HG03280 (cell line): ENCODE measurements at regions not wholly inside any gene's neighbourhood (a gene's known extent, or its start where the extent isn't known, plus 50 kb on each side); places are given as distances from the start of the nearest gene placed in this dataset.

Source experiments
- ATAC-seq: cut with Tn5 transposase; IDR thresholded peaks from one replicate; pipeline ENCODE4 v1.9.1; 2021; ENCODE audit warnings: mild to moderate bottlenecking, moderate library complexity; ENCODE audit not compliant: unreplicated experiment

GRCh38 chr21:35663856-35664606 is 396.3 kb downstream of the SETD4 start:
- ATAC-seq, result no peak

GRCh38 chr21:35658242-35658641 is 402.1 kb downstream of the SETD4 start:
- no peak for ATAC-seq

GRCh38 chr21:35652872-35653271 is 407.5 kb downstream of the SETD4 start:
- no peak for ATAC-seq

- ATAC-seq, result no peak
These were observed 408.1 kb downstream of the SETD4 start for GRCh38 chr21:35652196-35652595.

GRCh38 chr21:35651196-35651595 is 409.1 kb downstream of the SETD4 start:
- no peak for ATAC-seq

GRCh38 chr21:35649186-35649585 is 411.1 kb downstream of the SETD4 start:
- no peak for ATAC-seq

- ATAC-seq, result no peak
These were observed 411.8 kb downstream of the SETD4 start for GRCh38 chr21:35648512-35648911.

- ATAC-seq, result no peak
These were observed 413.7 kb downstream of the SETD4 start for GRCh38 chr21:35646606-35647005.

GRCh38 chr21:35645991-35646390 is 414.3 kb downstream of the SETD4 start:
- no peak for ATAC-seq

GRCh38 chr21:35644523-35644922 is 415.8 kb downstream of the SETD4 start:
- no peak for ATAC-seq

GRCh38 chr21:35643176-35643575 is 417.1 kb downstream of the SETD4 start:
- no peak for ATAC-seq

GRCh38 chr21:35641271-35642016 is 418.9 kb downstream of the SETD4 start:
- no peak for ATAC-seq

GRCh38 chr21:35637431-35637830 is 422.9 kb downstream of the SETD4 start:
- no peak for ATAC-seq

GRCh38 chr21:35635994-35636393 is 424.3 kb downstream of the SETD4 start:
- no peak for ATAC-seq

GRCh38 chr21:35635261-35635660 is 425.1 kb downstream of the SETD4 start:
- ATAC-seq, result no peak

- ATAC-seq, result no peak
These were observed 426.8 kb downstream of the SETD4 start for GRCh38 chr21:35633501-35633900.

- ATAC-seq, result no peak
These were observed 427.6 kb downstream of the SETD4 start for GRCh38 chr21:35632711-35633110.

- ATAC-seq, result no peak
These were observed 432.0 kb downstream of the SETD4 start for GRCh38 chr21:35628316-35628715.

GRCh38 chr21:35627462-35627861 is 432.9 kb downstream of the SETD4 start:
- ATAC-seq, result no peak

GRCh38 chr21:35625576-35625975 is 434.8 kb downstream of the SETD4 start:
- no peak for ATAC-seq

- ATAC-seq, result no peak
These were observed 435.4 kb downstream of the SETD4 start for GRCh38 chr21:35624901-35625300.

- ATAC-seq, result no peak
These were observed 437.7 kb downstream of the SETD4 start for GRCh38 chr21:35622612-35623011.
